Sigmoid colon (tissue), 6 donors: ENCODE measurements at regions not wholly inside any gene's neighbourhood (a gene's known extent, or its start where the extent isn't known, plus 50 kb on each side); places are given as distances from the start of the nearest gene placed in this dataset.

Source experiments
- DNase-seq: peaks from one replicate; pipeline ENCODE4 v3.0.0-alpha.2; 2019
- H3K27ac ChIP-seq, 4 donors: fragments of 200-600 bp; sonication (generic); one replicate each; pipeline ENCODE4 v1.5.1; 2016 to 2019; ENCODE audit warnings: mild to moderate bottlenecking in 1 of 4
- H3K27me3 ChIP-seq, 3 donors: fragments of 200-600 bp; sonication (generic); one replicate each; pipeline ENCODE4 v1.5.1; 2019; ENCODE audit warnings: mild to moderate bottlenecking in 1 of 3
- H3K36me3 ChIP-seq, 4 donors: fragments of 200-600 bp; sonication (generic); one replicate each; pipeline ENCODE4 v1.5.1; 2016 to 2019
- H3K4me1 ChIP-seq, 4 donors: fragments of 200-600 bp; sonication (generic); one replicate each; pipeline ENCODE4 v1.5.1; 2017 to 2019
- H3K4me3 ChIP-seq, 4 donors: fragments of 200-600 bp; sonication (generic); one replicate each; pipeline ENCODE4 v1.5.1; 2017 to 2019; ENCODE audit warnings: mild to moderate bottlenecking in 2 of 4, moderate library complexity in 1 of 4
- H3K9me3 ChIP-seq, 4 donors: fragments of 200-600 bp in 3 of 4; sonication (generic) in 3 of 4; one replicate each; pipeline versions ENCODE4 v1.5.1 to v1.6.1; 2013 to 2019
- CTCF ChIP-seq, 4 experiments: fragments of 450-650 bp in 3 of 4; fragments of 200-600 bp in 1 of 4; IDR thresholded peaks; one replicate each; pipeline ENCODE4 v1.5.1; 2016 to 2019; ENCODE audit warnings: antibody characterized with exemption in 4 of 4, mild to moderate bottlenecking in 3 of 4, moderate library complexity in 2 of 4
- EP300 ChIP-seq, 4 donors: sonication (generic); formaldehyde crosslinking; IDR thresholded peaks; one replicate each; pipeline ENCODE4 v1.6.1; 2017; ENCODE audit warnings: antibody characterized with exemption in 4 of 4
- POLR2A ChIP-seq, 2 donors: fragments of 450-650 bp; IDR thresholded peaks; one replicate each; pipeline ENCODE4 v1.6.1; 2016; ENCODE audit warnings: antibody characterized with exemption in 2 of 2, mild to moderate bottlenecking in 2 of 2, moderate library complexity in 2 of 2
- POLR2AphosphoS5 ChIP-seq, 4 donors: sonication (generic); formaldehyde crosslinking; IDR thresholded peaks; one replicate each; pipeline ENCODE4 v1.6.1; 2017; ENCODE audit warnings: antibody characterized with exemption in 4 of 4
- WGBS, 2 donors: extraction: QIAGEN DNeasy Blood & Tissue Kit; methylation state at CpG; one replicate each; pipeline ENCODE4 v1.1.7; 2013; 5-methylcytosine and 5-hydroxymethylcytosine counted together
- intact Hi-C: fragments of 100-400 bp; cut with DNase I; formaldehyde crosslinking; loops from one replicate; pipeline ENCODE4 v1.15.1; 2023
- donor health status: healthy with polysubstance abuse.
- donor health status: healthy.

- Histone ChIP-seq H3K27ac (no peak overlapping the region), H3K9me3 (no peaks in the 10 kb centered on the region), H3K27me3 (no peaks in the 10 kb centered on the region), H3K36me3 (no peaks in the 10 kb centered on the region), H3K4me1 (no peaks in the 10 kb centered on the region), H3K4me3 (no peak overlapping the region)
- no peak for TF ChIP-seq POLR2AphosphoS5 (IDR thresholded peaks at IDR 0.05)
- no peak for TF ChIP-seq POLR2A (IDR thresholded peaks at IDR 0.05)
- TF ChIP-seq EP300 (IDR thresholded peaks at IDR 0.05): no peak
- no peak for TF ChIP-seq CTCF (IDR thresholded peaks at IDR 0.05)
- intact Hi-C loops: no loop called here
- no peak for DNase-seq
These were observed 67.6 kb downstream of the NMUR2 start for GRCh38 chr5:152337484-152337883.

GRCh38 chr5:152335461-152335860 is 69.6 kb downstream of the NMUR2 start:
- no peak overlapping the region for H3K4me3 ChIP-seq
- H3K9me3 ChIP-seq: no peaks in the 10 kb centered on the region
- 33 to 57% methylated on average over 1 of the region's 1 CpG for WGBS, 2 donors
- no peak for DNase-seq
- TF ChIP-seq EP300 (IDR thresholded peaks at IDR 0.05) (no peak), POLR2AphosphoS5 (IDR thresholded peaks at IDR 0.05) (no peak), POLR2A (IDR thresholded peaks at IDR 0.05) (no peak), CTCF (IDR thresholded peaks at IDR 0.05) (no peak)
- intact Hi-C loops: no loop called here
- no peak overlapping the region for H3K27ac ChIP-seq
- H3K4me1 ChIP-seq: no peaks in the 10 kb centered on the region
- no peaks in the 10 kb centered on the region for H3K27me3 ChIP-seq
- H3K36me3 ChIP-seq: no peaks in the 10 kb centered on the region

- no peaks in the 10 kb centered on the region for H3K36me3 ChIP-seq
- no peak overlapping the region for H3K27ac ChIP-seq
- H3K27me3 ChIP-seq: no peaks in the 10 kb centered on the region
- whole genome bisulfite sequencing, 2 donors: 37 to 63% methylated on average over 5 of the region's 5 CpGs
- H3K4me3 ChIP-seq: no peak overlapping the region
- no peaks in the 10 kb centered on the region for H3K4me1 ChIP-seq
- TF ChIP-seq POLR2A (IDR thresholded peaks at IDR 0.05): no peak
- no peak for TF ChIP-seq CTCF (IDR thresholded peaks at IDR 0.05)
- no peak for TF ChIP-seq POLR2AphosphoS5 (IDR thresholded peaks at IDR 0.05)
- no peak for TF ChIP-seq EP300 (IDR thresholded peaks at IDR 0.05)
- intact Hi-C loops: no loop called here
- DNase-seq: no peak
- no peaks in the 10 kb centered on the region for H3K9me3 ChIP-seq
These were observed 72.2 kb downstream of the NMUR2 start for GRCh38 chr5:152332716-152333460.

- no peaks in the 10 kb centered on the region for H3K4me1 ChIP-seq
- H3K9me3 ChIP-seq: no peaks in the 10 kb centered on the region
- intact Hi-C loops: no loop called here
- H3K27me3 ChIP-seq: no peaks in the 10 kb centered on the region
- TF ChIP-seq POLR2A (IDR thresholded peaks at IDR 0.05) (no peak), EP300 (IDR thresholded peaks at IDR 0.05) (no peak), POLR2AphosphoS5 (IDR thresholded peaks at IDR 0.05) (no peak), CTCF (IDR thresholded peaks at IDR 0.05) (no peak)
- H3K36me3 ChIP-seq: no peaks in the 10 kb centered on the region
- WGBS, 2 donors: 50 to 83% methylated on average over 2 of the region's 2 CpGs
- DNase-seq: no peak
- no peak overlapping the region for H3K4me3 ChIP-seq
- no peak overlapping the region for H3K27ac ChIP-seq
These were observed 73.4 kb downstream of the NMUR2 start for GRCh38 chr5:152331718-152332117.

GRCh38 chr5:152331006-152331405 is 74.1 kb downstream of the NMUR2 start:
- Histone ChIP-seq H3K27ac (no peak overlapping the region), H3K27me3 (no peaks in the 10 kb centered on the region), H3K36me3 (no peaks in the 10 kb centered on the region), H3K4me1 (no peaks in the 10 kb centered on the region), H3K4me3 (no peak overlapping the region), H3K9me3 (no peaks in the 10 kb centered on the region)
- intact Hi-C loops: no loop called here
- no peak for TF ChIP-seq POLR2A (IDR thresholded peaks at IDR 0.05)
- no peak for TF ChIP-seq POLR2AphosphoS5 (IDR thresholded peaks at IDR 0.05)
- no peak for TF ChIP-seq EP300 (IDR thresholded peaks at IDR 0.05)
- TF ChIP-seq CTCF (IDR thresholded peaks at IDR 0.05): no peak
- no peak for DNase-seq
- WGBS, 2 donors: 55 to 75% methylated on average over 2 of the region's 2 CpGs
